Gastrocnemius medialis (tissue), 4 donors: ENCODE measurements at regions not wholly inside any gene's neighbourhood (a gene's known extent, or its start where the extent isn't known, plus 50 kb on each side); places are given as distances from the start of the nearest gene placed in this dataset.

Experiments used
- CTCF ChIP-seq, 5 experiments: fragments of 450-650 bp in 3 of 5; fragments of 200-600 bp in 2 of 5; sonication (generic) in 2 of 5; IDR thresholded peaks in 4 of 5; conservative IDR thresholded peaks in 1 of 5; 1 replicate in 4 of 5; 2 replicates in 1 of 5; pipeline ENCODE4 v1.5.1; 2016 to 2019; ENCODE audit warnings: antibody characterized with exemption in 5 of 5, mild to moderate bottlenecking in 3 of 5, moderate library complexity in 3 of 5
- POLR2A ChIP-seq, 2 donors: fragments of 450-650 bp; IDR thresholded peaks; one replicate each; pipeline ENCODE4 v1.6.1; 2017; ENCODE audit warnings: antibody characterized with exemption in 2 of 2, mild to moderate bottlenecking in 2 of 2, moderate library complexity in 2 of 2

- no peak for TF ChIP-seq POLR2A (IDR thresholded peaks at IDR 0.05)
- TF ChIP-seq CTCF (IDR thresholded peaks at IDR 0.05 in 4 of 5, conservative IDR thresholded peaks at IDR 0.05 in 1 of 5): no peak
Observed at GRCh38 chr14:55780156-55780946, 200.3 kb downstream of the KTN1 start.
